Ishikawa (cell line): ENCODE measurements at regions not wholly inside any gene's neighbourhood (a gene's known extent, or its start where the extent isn't known, plus 50 kb on each side); places are given as distances from the start of the nearest gene placed in this dataset.

Source experiments
- CEBPB ChIP-seq: IDR thresholded peaks from 2 replicates; pipeline ENCODE4 v1.6.1; 2012
- EP300 ChIP-seq: IDR thresholded peaks from 2 replicates; pipeline ENCODE4 v1.6.1; 2012; ENCODE audit warnings: borderline replicate concordance
- FOXM1 ChIP-seq: IDR thresholded peaks from 2 replicates; pipeline ENCODE4 v1.6.1; 2012; ENCODE audit warnings: low read depth, borderline replicate concordance
- MAX ChIP-seq: IDR thresholded peaks from 2 replicates; pipeline ENCODE4 v1.6.1; 2012
- YY1 ChIP-seq: IDR thresholded peaks from 2 replicates; pipeline ENCODE4 v1.6.1; 2012; ENCODE audit warnings: low read depth

GRCh38 chr2:5021136-5021535, 671.0 kb upstream of the SOX11 start:
- TF ChIP-seq FOXM1 (no peak), MAX (no peak), EP300 (no peak), YY1 (no peak), CEBPB (no peak)
